ENCODE measurements at regions not wholly inside any gene's neighbourhood (a gene's known extent, or its start where the extent isn't known, plus 50 kb on each side); places are given as distances from the start of the nearest gene placed in this dataset.

DNA sequence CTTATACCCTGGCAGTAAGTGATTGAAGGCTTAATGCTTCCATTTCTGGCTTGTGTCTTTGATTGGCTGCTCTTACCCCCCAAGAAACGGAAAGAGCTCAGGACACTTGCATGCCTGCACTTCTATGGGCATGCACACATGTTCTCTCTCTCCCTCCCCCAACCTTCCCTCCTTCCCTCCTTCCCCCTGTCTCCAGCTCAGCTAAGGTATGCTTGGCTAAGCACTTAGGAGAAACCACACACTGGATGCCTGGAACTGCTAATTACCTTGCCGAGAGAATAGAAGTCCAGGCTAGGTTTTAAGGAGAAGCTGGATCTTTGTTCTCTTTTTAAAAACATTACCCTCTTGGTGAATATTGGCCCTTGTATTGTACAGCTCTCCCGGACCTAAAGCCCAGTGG, 1072.8 kb upstream of the TMEM132C start:
- Histone ChIP-seq H3K36me3 (ENCODE audit: low read depth) (no peaks in the 10 kb centered on the region), H3K9me3 (ENCODE audit: severe bottlenecking) (no peaks in the 10 kb centered on the region), H3K27ac (ENCODE audit: poor library complexity, severe bottlenecking) (no peak overlapping the region), H3K27me3 (ENCODE audit: insufficient read depth, poor library complexity, severe bottlenecking) (no peaks in the 10 kb centered on the region), H3K4me3 (ENCODE audit: severe bottlenecking) (no peak overlapping the region), H3K4me1 (ENCODE audit: insufficient read depth, poor library complexity, severe bottlenecking) (peaks cover 19% of the 10 kb centered on the region)
- DNase-seq (ENCODE audit: low spot score) (no peak), ATAC-seq (ENCODE audit: low read depth) (no peak)
- TF ChIP-seq, protein P1, sequence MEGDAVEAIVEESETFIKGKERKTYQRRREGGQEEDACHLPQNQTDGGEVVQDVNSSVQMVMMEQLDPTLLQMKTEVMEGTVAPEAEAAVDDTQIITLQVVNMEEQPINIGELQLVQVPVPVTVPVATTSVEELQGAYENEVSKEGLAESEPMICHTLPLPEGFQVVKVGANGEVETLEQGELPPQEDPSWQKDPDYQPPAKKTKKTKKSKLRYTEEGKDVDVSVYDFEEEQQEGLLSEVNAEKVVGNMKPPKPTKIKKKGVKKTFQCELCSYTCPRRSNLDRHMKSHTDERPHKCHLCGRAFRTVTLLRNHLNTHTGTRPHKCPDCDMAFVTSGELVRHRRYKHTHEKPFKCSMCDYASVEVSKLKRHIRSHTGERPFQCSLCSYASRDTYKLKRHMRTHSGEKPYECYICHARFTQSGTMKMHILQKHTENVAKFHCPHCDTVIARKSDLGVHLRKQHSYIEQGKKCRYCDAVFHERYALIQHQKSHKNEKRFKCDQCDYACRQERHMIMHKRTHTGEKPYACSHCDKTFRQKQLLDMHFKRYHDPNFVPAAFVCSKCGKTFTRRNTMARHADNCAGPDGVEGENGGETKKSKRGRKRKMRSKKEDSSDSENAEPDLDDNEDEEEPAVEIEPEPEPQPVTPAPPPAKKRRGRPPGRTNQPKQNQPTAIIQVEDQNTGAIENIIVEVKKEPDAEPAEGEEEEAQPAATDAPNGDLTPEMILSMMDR (IDR thresholded peaks at IDR 0.05; ENCODE audit: poor library complexity, severe bottlenecking), result no peak

- H3K9me3 ChIP-seq (ENCODE audit: severe bottlenecking), result peaks cover 2% of the 10 kb centered on the region
- TF ChIP-seq, protein P1 (IDR thresholded peaks at IDR 0.05; ENCODE audit: poor library complexity, severe bottlenecking), result no peak
- no peak overlapping the region for H3K27ac ChIP-seq (ENCODE audit: poor library complexity, severe bottlenecking)
- H3K4me1 ChIP-seq (ENCODE audit: insufficient read depth, poor library complexity, severe bottlenecking), result peaks cover 8% of the 10 kb centered on the region
- H3K4me3 ChIP-seq (ENCODE audit: severe bottlenecking), result no peak overlapping the region
- ATAC-seq (ENCODE audit: low read depth), result no peak
- no peaks in the 10 kb centered on the region for H3K27me3 ChIP-seq (ENCODE audit: insufficient read depth, poor library complexity, severe bottlenecking)
- DNase-seq (ENCODE audit: low spot score), result no peak
- H3K36me3 ChIP-seq (ENCODE audit: low read depth), result no peaks in the 10 kb centered on the region
These were observed 1061.0 kb upstream of the TMEM132C start for GRCh38 chr12:127205781-127206555.

- Histone ChIP-seq H3K36me3 (ENCODE audit: low read depth) (no peaks in the 10 kb centered on the region), H3K27ac (ENCODE audit: poor library complexity, severe bottlenecking) (no peak overlapping the region), H3K9me3 (ENCODE audit: severe bottlenecking) (no peaks in the 10 kb centered on the region), H3K4me3 (ENCODE audit: severe bottlenecking) (no peak overlapping the region), H3K27me3 (ENCODE audit: insufficient read depth, poor library complexity, severe bottlenecking) (no peaks in the 10 kb centered on the region), H3K4me1 (ENCODE audit: insufficient read depth, poor library complexity, severe bottlenecking) (peaks cover 8% of the 10 kb centered on the region)
- TF ChIP-seq, protein P1 (IDR thresholded peaks at IDR 0.05; ENCODE audit: poor library complexity, severe bottlenecking), result no peak
- ATAC-seq (ENCODE audit: low read depth) (no peak), DNase-seq (ENCODE audit: low spot score) (no peak)
These were observed 1057.7 kb upstream of the TMEM132C start for GRCh38 chr12:127209318-127209717.

GRCh38 chr12:127214186-127214585, 1052.8 kb upstream of the TMEM132C start:
- H3K4me3 ChIP-seq (ENCODE audit: severe bottlenecking), result no peak overlapping the region
- TF ChIP-seq, protein P1 (IDR thresholded peaks at IDR 0.05; ENCODE audit: poor library complexity, severe bottlenecking), result no peak
- no peak overlapping the region for H3K27ac ChIP-seq (ENCODE audit: poor library complexity, severe bottlenecking)
- no peaks in the 10 kb centered on the region for H3K9me3 ChIP-seq (ENCODE audit: severe bottlenecking)
- no peak for ATAC-seq (ENCODE audit: low read depth)
- H3K27me3 ChIP-seq (ENCODE audit: insufficient read depth, poor library complexity, severe bottlenecking), result no peaks in the 10 kb centered on the region
- H3K36me3 ChIP-seq (ENCODE audit: low read depth), result no peaks in the 10 kb centered on the region
- DNase-seq (ENCODE audit: low spot score), result no peak
- peaks cover 4% of the 10 kb centered on the region for H3K4me1 ChIP-seq (ENCODE audit: insufficient read depth, poor library complexity, severe bottlenecking)

GRCh38 chr12:127223011-127223410, 1044.0 kb upstream of the TMEM132C start:
- no peak overlapping the region for H3K4me3 ChIP-seq (ENCODE audit: severe bottlenecking)
- DNase-seq (ENCODE audit: low spot score) (no peak), ATAC-seq (ENCODE audit: low read depth) (no peak)
- no peak overlapping the region for H3K27ac ChIP-seq (ENCODE audit: poor library complexity, severe bottlenecking)
- no peaks in the 10 kb centered on the region for H3K4me1 ChIP-seq (ENCODE audit: insufficient read depth, poor library complexity, severe bottlenecking)
- no peaks in the 10 kb centered on the region for H3K9me3 ChIP-seq (ENCODE audit: severe bottlenecking)
- TF ChIP-seq, protein P1 (IDR thresholded peaks at IDR 0.05; ENCODE audit: poor library complexity, severe bottlenecking), result no peak
- no peaks in the 10 kb centered on the region for H3K36me3 ChIP-seq (ENCODE audit: low read depth)
- H3K27me3 ChIP-seq (ENCODE audit: insufficient read depth, poor library complexity, severe bottlenecking), result no peaks in the 10 kb centered on the region
